Occipital lobe (tissue), 1 donor: ENCODE measurements at regions not wholly inside any gene's neighbourhood (a gene's known extent, or its start where the extent isn't known, plus 50 kb on each side); places are given as distances from the start of the nearest gene placed in this dataset.
"Not testable (repeated sequence)": the region's sequence is repeated elsewhere in the genome, so short reads cannot be mapped to it uniquely, and the experiment has no call there.

Experiments used
- DNase-seq: peaks from one replicate; lab custom pipeline; 2025; lab: John Stamatoyannopoulos, UW

DNA sequence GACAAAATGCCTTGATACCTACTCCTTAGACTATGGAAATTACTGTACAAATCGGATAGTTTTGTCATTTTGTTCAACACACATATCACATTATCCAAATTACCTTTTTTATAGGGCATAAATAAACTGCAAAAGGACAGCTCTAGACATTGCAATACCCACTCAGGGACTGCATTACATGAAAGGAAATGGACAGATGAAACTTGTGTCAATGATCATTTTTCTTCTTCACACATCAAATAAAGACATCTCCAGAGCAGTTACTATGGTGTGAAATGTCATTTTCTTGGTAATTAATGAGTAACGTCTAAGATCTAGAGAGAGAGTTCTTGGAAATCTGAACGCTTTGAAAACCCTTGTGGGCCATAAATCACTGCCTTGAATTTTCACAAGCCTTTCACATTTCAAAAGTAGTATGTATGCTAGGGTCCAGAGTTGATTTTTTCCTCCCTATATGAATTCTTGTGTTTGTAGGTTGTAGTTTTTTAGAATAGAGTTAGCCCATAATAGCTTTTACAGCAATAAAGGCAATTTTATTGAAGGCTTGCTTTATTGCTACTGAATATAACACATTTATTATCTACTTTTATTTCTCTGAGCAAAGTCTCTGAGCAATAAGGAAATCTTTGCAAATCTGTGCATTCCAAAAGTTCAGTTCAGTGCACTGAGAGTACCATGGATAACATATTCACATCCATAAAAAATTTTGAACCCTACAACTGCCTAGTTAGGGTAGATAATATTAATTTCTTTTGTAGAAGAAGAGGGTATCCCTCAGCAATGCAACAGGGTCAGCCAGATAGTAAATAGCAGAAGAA lies 358.0 kb upstream of the PCSK5 start:
- no peak for DNase-seq

DNA sequence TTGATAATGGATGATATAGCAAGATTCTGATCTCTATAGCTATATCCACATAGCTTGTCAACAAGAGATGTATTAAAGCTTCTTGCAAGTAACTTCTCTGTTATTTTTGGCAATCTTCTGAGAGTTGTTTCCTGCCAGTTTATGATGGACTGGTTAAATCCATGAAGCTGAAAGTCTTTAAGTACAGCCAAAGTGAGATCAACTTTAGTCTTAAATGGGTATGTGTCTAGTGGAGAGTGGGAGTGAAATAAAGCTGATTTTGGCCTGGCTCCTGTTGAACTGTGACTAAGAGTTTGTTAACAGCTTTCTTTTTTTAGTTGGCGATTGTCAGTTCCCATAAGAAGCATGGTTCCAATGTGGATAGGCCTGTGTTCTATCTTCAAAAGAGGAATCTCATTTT lies 350.9 kb upstream of the PCSK5 start:
- DNase-seq, result no peak

DNA sequence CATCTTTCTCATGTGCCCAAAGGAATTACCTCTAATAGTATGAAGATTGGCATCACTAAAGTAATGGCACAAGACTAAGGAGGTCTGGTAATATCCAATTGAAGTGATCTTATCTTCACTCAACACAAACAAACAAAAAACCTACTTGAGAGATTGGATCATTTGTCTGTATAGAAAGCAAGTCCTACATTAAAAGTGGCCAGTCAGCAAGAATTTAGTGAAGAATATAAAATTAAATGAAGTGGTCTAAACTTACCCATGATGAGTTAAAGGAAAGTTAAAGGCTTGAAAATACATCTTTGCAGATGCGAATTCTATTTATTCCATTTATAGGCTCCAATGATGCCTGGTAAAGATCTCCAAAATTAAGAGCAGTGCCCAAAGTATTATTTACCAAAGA lies 350.3 kb upstream of the PCSK5 start:
- no peak for DNase-seq

DNA sequence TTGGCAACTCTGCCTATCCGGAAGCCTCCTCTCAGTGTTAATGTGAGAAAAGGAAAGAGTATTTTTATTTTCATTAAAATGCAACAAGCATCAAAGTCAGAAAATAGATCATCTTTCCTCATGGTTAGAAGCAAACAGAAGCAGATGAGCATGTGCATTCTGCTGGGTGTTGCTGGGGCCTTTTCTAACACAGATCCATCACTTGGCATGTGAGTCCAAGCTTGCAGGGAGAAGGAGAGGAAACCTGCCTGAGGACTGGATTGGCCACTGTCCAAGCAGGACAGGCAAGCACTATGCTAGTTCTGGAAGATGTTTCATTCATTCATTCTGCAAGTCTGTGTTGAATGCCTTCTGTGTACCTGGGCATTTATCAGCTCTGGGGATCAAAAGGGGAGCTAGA lies 348.7 kb upstream of the PCSK5 start:
- peak; percentile 4 for DNase-seq

DNA sequence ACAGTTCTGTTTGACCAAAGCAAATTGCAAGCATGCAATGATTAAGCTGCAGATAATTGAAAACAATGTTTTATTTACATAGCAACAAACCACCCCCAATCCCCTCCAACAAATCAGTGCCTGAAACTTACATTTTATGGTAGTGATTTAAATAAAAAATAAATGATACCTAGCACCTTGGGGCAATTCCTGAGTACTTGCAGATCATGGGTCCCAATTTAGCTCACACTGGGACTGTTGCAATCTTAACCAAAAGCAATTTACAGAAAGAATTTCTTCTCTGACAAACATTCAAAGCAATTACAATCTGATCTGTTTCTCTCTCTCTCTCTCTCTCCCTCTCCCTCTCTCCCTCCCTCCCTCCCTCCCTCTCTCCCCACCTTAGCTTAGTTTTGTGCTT lies 345.7 kb upstream of the PCSK5 start:
- no peak for DNase-seq

DNA sequence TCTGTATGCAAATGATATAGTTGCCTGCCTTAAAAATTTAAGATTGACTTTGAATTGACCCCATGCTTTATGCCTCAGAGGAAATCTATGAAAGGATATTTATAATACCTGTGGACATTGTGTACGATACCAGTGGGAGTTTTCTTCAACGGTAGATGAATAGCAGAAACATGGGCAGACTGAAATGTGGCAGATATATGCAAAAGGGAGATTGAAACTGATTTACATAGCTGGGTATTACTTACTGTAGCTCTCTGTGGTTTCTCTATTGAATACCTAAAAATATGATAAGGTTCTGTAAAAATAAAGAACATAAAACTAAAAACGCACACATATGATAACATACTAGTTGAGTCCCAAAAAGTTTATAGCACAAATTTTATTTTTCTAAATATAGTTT lies 345.2 kb upstream of the PCSK5 start:
- no peak for DNase-seq

DNA sequence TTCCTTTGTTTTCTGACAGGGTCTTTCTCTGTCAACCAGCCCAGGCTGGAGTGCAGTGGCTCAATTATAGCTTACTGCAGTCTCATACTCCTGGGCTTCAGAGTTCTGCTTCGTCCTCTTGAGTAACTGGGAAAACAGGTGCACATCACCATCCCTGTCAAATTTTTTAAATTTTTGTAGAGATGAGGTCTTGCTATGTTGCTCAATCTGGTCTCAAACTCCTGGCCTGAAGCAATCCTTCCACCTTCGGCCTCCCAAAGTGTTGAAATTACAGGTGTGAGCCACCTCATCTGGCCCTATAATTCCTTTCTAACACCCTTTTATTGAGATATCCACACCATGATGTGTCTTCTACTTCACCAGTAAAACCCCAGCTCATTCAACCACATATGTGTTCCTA lies 341.6 kb upstream of the PCSK5 start:
- no peak for DNase-seq

DNA sequence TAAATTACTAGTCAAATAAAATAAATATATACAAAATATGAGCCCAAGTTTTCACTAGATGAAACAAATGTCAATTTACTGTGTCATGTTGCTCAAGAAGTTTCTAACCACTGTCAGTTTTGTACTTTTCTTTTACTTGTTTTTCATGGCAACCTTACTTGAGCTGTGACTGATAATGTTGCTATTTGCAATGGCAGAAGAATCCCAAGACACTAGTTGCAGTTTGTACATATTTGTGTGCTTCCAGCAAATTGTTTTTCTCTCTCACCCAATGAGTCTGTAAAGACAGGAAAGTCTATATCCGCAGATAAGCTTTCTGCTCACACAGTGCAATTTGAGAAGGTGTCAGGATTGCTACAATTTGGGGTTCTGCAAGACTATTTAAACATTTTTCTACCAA lies 338.6 kb upstream of the PCSK5 start:
- no peak for DNase-seq

DNA sequence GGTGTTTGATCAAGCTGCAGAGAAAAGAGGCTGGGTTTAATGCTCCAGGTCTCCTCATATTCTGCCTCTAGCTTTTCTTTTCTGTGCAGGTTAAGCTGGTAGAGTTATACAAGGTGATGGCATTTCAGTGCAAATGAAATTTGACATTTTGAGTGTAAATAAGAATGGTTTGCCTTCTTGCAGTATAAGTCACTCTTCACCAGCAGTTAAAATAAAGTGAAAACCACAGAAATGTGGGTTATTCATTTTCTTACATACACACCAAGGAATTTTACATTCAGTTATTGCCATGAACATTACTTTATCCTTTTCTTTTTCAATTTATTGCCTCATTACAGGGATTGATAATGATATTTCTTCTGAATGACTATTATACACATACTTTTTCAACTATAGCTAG lies 337.5 kb upstream of the PCSK5 start:
- DNase-seq, result no peak

DNA sequence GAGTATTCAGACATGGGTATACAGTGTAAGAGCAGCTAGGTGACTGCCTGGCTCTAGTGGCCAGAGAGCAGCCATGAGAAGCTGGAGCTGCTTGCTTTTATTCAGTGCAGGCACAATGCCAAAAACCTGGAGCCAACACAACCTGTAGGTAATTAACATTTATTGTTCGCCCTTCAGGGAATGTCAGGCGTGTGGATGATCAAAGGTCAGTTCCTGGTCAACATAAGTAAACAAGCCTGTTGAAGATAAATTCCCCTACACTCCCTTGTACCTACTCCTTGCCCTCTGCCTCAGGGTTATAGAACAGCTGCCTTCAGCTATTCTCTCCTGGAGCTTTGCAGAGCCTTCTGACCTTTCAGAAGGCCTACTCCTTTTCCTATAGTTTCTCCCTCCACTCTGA lies 323.7 kb upstream of the PCSK5 start:
- DNase-seq, result not testable (repeated sequence)

DNA sequence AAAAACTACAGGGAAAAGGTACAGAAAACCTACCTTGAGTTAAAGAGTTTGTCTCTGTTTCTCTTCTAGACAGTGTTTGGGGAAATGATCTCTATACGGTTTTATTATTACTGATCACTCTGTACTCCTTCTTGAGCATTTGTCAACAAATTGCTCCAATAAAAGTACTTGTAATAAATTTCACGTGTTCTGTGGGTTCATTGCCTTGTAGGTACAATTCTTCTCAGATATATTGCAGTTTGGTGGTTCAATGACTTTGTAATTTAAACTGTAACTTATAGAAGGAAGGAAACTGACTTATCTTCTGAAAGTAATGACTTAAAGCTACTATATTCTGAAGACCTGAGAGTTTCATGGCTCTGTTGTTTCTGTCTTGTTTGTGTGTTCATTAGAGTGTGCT lies 319.9 kb upstream of the PCSK5 start:
- no peak for DNase-seq

DNA sequence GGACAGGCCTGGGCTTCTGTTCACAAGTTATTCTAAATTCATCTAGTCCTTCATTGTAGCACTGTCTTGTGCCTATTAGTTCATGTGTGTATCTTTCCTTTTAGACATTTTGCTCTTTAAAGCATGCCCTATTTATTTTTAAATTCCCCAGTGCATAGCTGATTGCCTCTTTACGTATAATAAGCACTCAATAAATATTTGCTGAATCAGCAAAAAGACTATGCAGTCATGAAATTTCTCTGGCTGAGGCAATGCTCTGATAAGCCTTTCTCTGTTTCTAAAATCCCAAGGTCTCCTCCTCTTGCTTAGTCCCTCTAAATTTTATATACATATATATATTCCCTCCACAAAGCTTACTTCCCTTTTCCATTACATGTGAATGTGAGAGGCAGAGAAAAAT lies 315.9 kb upstream of the PCSK5 start:
- DNase-seq, result no peak

DNA sequence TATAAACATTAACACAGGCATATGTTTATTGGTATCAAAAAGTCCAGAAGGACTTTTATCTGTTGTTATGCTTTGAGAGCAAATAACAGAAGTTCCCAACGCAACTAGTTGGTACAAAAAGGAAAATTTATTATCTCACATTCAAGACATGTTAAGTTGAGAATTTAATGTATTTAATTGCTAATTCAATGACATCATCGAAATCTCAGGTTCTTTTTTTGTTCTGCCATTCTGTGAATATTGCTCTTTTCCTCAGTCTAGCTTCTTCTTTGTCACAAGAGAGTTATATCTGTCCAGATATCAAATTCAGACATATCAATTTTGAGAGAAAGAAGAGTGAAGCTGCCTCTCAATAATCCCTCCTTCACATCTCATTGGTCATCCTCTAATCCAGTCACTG lies 307.6 kb upstream of the PCSK5 start:
- DNase-seq, result no peak

DNA sequence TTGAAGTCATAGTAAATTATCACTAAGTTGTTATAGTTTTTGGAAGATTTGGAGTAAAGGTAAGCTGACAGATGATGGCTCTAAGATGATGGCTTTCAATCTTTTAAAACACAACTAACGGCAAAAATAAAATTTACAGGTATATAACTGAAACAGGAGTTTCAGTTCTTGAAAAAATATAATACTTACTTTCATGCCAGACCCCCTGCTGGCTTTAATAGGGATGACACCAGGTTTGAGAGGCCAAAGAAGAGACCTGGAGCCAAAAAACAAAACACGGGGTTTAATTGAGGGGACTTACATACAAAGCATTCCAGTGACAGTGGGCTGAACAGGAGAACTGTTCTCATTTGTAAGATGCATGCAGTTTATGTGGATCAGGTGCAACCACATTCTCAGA lies 301.7 kb upstream of the PCSK5 start:
- no peak for DNase-seq

DNA sequence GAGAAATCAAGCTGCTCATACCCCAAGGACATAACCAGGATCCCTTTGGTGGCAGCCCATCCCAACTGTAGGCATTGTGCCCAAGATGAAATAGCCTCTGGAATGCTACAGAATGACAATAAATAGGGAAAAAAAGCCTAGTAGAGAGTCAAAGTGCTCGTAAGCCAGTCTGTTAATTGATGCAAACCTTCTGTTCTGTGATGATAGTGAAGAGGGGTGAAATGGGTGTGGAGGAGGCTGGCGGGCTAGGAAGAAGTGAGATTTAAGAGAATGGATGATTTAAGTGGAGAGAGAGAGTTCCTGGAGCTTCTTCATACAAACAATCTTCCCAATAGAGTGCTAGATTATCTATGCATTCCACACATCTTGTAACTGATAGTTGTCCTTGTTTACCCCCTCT lies 301.0 kb upstream of the PCSK5 start:
- no peak for DNase-seq

DNA sequence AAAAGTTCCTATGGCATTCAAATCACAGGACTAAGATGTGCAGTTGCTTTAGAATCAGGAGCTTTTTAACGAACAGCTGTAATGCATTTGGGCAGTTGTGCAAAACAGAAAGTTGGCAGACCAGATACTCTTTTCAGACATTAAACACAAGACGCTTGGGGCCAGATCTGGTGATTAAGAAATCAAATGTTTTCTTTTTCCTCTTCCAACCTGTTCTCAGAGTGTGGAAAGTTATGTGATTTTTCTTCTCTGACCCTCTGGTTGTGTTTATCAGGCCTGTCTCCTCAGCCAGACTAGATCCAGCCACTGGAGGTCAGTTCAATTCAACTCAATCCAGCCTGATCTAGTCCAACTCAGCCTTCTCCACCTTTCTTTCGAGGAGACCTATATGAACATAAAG lies 298.5 kb upstream of the PCSK5 start:
- no peak for DNase-seq

DNA sequence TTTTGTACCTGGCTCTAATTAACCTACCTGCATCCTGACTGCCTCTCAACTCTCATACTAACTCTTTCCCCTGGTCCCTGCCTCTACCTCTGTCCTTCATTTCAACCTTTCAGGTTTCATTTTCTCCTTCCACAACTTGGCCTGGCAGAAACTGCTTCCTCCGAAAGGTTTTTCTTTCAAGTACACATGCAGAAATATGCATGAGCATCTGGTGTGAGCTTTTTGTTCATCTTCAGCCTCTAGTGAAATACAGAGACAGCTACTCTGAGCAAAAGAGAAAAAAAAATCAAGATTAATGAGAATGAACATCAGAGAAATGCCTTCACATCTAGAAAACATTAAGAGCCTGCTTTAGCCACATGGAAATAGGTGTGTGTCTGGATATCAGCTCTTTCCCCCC lies 297.9 kb upstream of the PCSK5 start:
- DNase-seq, result no peak

DNA sequence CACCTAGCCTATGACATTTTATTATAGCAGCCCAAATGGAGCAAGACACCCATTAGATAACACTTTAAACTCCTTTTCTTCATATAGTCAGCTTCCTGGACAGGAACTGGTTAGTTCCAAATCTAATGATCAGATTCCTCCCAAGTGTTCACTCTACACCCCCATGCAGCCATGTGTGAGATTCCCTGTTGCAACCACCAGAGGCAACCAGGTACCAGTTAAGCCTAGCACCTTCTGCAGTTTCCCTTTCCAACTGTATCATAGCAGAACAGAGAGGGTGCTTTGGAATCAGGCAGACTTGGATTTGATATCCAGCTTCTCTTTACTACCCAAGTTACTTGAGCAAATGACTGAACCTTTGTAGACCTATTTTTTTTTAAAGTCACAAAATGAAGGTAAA lies 296.6 kb upstream of the PCSK5 start:
- no peak for DNase-seq

DNA sequence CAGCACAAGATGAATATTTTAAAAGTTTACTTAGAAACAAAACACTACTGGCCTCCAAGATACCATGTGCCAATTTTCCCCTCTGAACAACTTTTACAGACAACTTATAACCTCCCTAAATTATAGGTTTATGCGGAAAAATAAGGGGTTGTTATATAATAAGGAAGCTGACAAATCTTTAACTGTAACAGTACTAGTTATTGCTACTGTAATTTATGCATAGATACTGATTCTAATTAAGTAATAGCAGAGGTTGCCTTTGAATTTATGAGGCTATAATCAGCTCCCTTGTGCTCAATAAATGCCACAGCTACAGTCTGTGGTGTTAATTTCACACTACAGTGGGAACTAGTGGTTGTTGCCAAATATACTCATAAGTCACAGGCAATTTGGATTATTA lies 291.3 kb upstream of the PCSK5 start:
- no peak for DNase-seq

DNA sequence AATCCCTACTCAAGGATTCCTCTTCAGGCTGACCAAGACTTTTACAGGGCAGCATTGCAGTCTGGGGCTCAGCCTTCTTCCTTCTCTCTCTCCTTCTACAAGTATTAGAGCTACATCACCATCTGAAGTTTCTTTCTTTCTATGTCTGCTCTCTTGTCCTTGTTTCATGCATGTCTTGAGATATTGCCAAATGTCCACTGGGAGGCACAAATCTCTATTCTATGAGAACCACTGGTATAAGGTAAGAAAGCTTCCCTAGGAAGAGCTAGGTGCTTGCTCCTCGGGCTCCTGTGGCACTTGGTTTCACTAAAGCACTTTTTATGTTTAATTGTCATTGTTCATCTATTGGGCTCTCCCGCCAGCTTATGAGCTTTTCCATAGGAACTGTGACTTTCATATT lies 289.2 kb upstream of the PCSK5 start:
- no peak for DNase-seq

DNA sequence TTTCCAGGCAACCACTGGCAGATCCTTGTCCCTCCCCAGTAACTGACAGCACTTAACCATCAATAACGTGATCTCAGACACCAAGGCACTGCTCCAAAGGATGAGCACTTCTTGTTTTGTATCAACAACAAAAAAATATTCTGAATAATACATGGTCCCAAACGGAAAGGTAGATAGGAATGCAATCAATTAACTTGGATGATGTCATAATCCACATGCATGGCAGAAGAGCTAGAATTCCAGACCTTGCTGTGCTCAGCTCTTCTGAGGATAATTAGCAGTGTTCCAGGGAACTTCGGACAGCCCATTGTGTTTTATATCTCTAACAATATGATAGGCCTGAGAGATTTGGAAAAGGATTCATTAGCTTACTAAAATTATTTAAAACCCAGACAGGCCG lies 288.4 kb upstream of the PCSK5 start:
- DNase-seq, result no peak

DNA sequence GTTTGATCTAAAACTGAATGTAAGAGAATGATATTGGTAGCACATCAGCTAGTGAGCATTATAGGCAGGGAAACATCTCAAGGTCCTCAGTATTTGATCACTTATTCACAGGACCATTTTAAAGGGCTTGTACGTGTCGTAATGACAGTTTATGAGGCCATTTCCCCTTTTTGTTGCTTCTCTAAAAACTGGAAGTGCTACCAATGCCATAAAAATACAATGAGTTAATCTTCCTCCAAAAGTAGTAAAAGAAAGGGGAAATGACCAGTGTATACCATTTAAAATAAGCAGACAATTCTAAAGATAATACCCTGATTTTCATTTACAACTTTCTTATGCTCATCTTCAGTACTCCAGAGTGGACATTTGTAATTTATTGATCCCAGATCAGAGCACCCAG lies 285.8 kb upstream of the PCSK5 start:
- DNase-seq, result no peak

DNA sequence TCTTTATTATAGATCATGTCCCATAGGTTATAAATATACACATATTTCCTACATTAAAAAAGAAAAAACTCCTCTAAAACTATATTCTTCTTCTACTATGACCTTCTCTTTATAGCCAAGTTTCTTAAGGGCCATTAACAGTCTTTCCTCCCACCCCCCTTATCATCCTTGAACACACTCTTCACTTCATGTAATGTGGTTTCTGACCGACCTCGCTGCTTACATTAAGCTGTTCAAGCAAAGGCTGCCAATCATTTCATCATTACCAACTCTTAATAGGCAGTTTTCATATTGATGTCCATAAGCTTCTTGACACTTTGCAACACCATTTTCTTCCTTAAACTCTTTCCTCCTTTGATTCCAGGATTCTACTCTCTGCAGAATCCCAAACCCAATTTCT lies 283.0 kb upstream of the PCSK5 start:
- DNase-seq, result no peak

DNA sequence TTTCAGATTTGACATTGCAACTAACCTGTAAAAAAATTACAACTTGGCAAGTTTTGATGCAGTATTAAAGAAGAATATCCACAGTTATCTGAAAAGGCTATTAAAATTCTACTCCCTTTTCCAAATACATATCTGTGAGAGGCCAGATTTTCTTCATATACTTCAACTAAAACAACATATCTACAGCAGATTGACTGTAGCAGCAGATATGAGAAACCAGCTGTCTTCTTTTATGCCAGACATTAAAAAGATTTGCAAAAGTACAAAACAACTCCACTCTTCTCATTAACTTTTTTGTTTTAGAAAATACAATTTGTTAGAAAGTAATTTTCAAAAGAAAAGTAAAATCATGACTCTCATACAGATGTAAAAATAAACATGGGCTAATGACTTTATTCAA lies 281.1 kb upstream of the PCSK5 start:
- DNase-seq, result no peak
